Panc1 (cell line): ENCODE measurements at regions not wholly inside any gene's neighbourhood (a gene's known extent, or its start where the extent isn't known, plus 50 kb on each side); places are given as distances from the start of the nearest gene placed in this dataset.

ENCODE experiments used
- ATAC-seq: fragments of 200-7000 bp; cut with Tn5 transposase; 2 replicates; pipeline ENCODE4 v1.9.1; 2020; ENCODE audit warnings: mild to moderate bottlenecking, moderate library complexity
- BruUV-seq: library from RNA; stranded (reverse); fragments of 400-500 nt; replicated peaks from 2 replicates; lab custom pipeline; 2021; lab: Mats Ljungman, UMichigan
- CTCF ChIA-PET: fragments of 300-600 bp; sonication (Branson Sonifier 250); formaldehyde crosslinking; loops from one replicate; lab custom pipeline; 2022; ENCODE audit warnings: antibody characterized with exemption; lab: Charles Lee
- POLR2A ChIA-PET: fragments of 300-600 bp; sonication (Branson Sonifier 250); formaldehyde crosslinking; loops from one replicate; lab custom pipeline; 2022; ENCODE audit warnings: antibody characterized with exemption; lab: Charles Lee
- DNase-seq: peaks from one replicate; pipeline ENCODE4 v3.0.0-alpha.2; 2010; ENCODE audit warnings: low read depth, low spot score
- H3K27ac ChIP-seq: 2 replicates; pipeline ENCODE4 v1.5.1; 2011; ENCODE audit warnings: mild to moderate bottlenecking, low read length, inconsistent platforms
- H3K27me3 ChIP-seq: fragments of 200-500 bp; sonication (Bioruptor generic); 2 replicates; pipeline ENCODE4 v1.6.0; 2014; ENCODE audit warnings: low read length, inconsistent platforms; ENCODE audit not compliant: control insufficient read depth, insufficient read depth
- H3K36me3 ChIP-seq: fragments of 200-500 bp; sonication (Bioruptor generic); 2 replicates; pipeline ENCODE4 v1.5.1; 2014; ENCODE audit warnings: inconsistent platforms, mild to moderate bottlenecking, low read length, moderate library complexity; ENCODE audit not compliant: control insufficient read depth, insufficient read depth
- H3K4me1 ChIP-seq: 2 replicates; pipeline ENCODE4 v1.5.1; 2011; ENCODE audit warnings: inconsistent platforms, mild to moderate bottlenecking, low read length, moderate library complexity; ENCODE audit not compliant: control insufficient read depth, insufficient read depth
- H3K4me3 ChIP-seq, 2 experiments: 2 replicates each; pipeline ENCODE4 v1.5.1; 2011 to 2012; ENCODE audit warnings: low read depth in 2 of 2, low read length in 2 of 2, mild to moderate bottlenecking in 2 of 2, inconsistent platforms in 1 of 2, moderate library complexity in 1 of 2
- H3K9me3 ChIP-seq: fragments of 200-500 bp; sonication (Bioruptor generic); 2 replicates; pipeline ENCODE4 v1.5.1; 2014; ENCODE audit warnings: low read depth, mild to moderate bottlenecking, inconsistent platforms, low read length, moderate library complexity; ENCODE audit not compliant: control insufficient read depth, insufficient read depth
- POLR2AphosphoS5 ChIP-seq: IDR thresholded peaks from 2 replicates; pipeline ENCODE4 v1.6.1; 2012; ENCODE audit warnings: mild to moderate bottlenecking, low read depth, low read length, moderate library complexity
- SIN3A ChIP-seq: IDR thresholded peaks from 2 replicates; pipeline ENCODE4 v1.6.1; 2012; ENCODE audit warnings: low read depth, mild to moderate bottlenecking, low read length, moderate library complexity, borderline replicate concordance; ENCODE audit not compliant: insufficient read depth
- TCF7L2 ChIP-seq: IDR thresholded peaks from 2 replicates; pipeline ENCODE4 v1.6.1; 2011; ENCODE audit warnings: mild to moderate bottlenecking, low read depth, low read length, inconsistent platforms
- in situ Hi-C: cut with HindIII; loops from 2 replicates; pipeline ENCODE4 v1.10.0; 2016; ENCODE audit warnings: low sequenced_read_pairs, low pct_unique_long_range_greater_than_20kb
- intact Hi-C: fragments of 100-400 bp; cut with micrococcal nuclease; formaldehyde crosslinking; loops from one replicate; pipeline ENCODE4 v1.10.0; 2022; ENCODE audit not compliant: unreplicated experiment
- TF ChIP-seq, protein P1 (sequence below): fragments of 450-650 bp; IDR thresholded peaks from 2 replicates; pipeline ENCODE4 v1.5.1; 2017; ENCODE audit warnings: mild to moderate bottlenecking
- TF ChIP-seq, protein P2 (sequence below), 2 experiments: IDR thresholded peaks; 2 replicates each; pipeline ENCODE4 v1.6.1; 2011 to 2012; ENCODE audit warnings: low read depth in 2 of 2, control low read depth in 1 of 2, low read length in 1 of 2, mild to moderate bottlenecking in 1 of 2, moderate library complexity in 1 of 2; ENCODE audit not compliant: insufficient read depth in 1 of 2

DNA sequence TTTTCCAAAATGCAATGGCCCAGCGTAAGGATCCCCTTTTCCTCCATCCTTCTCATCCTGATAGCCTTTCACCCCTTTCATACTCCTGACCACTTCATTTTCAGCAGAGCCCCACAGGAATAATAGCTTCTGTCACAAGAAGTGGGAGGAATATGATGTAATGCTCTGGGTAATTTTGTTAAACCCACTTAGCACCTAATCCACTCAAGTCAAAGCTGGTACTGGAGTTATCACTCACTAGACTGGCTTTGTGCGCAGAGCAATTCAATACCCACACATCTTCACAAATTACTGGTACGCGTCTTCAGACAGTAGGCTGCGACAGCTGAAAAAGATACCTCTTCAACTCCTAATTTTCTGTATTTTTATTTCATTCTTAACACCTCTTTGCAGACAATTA, 2232.8 kb upstream of the WWC1 start:
- H3K27me3 ChIP-seq: no peaks in the 10 kb centered on the region
- no TSS peak for BruUV-seq
- H3K27ac ChIP-seq: no peak overlapping the region
- no peaks in the 10 kb centered on the region for H3K4me1 ChIP-seq
- in situ Hi-C loops: no loop called here
- ChIA-PET CTCF (interaction anchor here (0.8 kb wide), 1 partner anchor 149 kb away, joined by 4 read pairs; no protein-coding TSS in a partner anchor), POLR2A (no interaction called here)
- H3K9me3 ChIP-seq: no peaks in the 10 kb centered on the region
- no peak overlapping the region for H3K4me3 ChIP-seq
- H3K36me3 ChIP-seq: no peaks in the 10 kb centered on the region
- ATAC-seq (no peak), DNase-seq (no peak)
- TF ChIP-seq, protein P1, sequence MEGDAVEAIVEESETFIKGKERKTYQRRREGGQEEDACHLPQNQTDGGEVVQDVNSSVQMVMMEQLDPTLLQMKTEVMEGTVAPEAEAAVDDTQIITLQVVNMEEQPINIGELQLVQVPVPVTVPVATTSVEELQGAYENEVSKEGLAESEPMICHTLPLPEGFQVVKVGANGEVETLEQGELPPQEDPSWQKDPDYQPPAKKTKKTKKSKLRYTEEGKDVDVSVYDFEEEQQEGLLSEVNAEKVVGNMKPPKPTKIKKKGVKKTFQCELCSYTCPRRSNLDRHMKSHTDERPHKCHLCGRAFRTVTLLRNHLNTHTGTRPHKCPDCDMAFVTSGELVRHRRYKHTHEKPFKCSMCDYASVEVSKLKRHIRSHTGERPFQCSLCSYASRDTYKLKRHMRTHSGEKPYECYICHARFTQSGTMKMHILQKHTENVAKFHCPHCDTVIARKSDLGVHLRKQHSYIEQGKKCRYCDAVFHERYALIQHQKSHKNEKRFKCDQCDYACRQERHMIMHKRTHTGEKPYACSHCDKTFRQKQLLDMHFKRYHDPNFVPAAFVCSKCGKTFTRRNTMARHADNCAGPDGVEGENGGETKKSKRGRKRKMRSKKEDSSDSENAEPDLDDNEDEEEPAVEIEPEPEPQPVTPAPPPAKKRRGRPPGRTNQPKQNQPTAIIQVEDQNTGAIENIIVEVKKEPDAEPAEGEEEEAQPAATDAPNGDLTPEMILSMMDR: no peak
- TF ChIP-seq, protein P2, sequence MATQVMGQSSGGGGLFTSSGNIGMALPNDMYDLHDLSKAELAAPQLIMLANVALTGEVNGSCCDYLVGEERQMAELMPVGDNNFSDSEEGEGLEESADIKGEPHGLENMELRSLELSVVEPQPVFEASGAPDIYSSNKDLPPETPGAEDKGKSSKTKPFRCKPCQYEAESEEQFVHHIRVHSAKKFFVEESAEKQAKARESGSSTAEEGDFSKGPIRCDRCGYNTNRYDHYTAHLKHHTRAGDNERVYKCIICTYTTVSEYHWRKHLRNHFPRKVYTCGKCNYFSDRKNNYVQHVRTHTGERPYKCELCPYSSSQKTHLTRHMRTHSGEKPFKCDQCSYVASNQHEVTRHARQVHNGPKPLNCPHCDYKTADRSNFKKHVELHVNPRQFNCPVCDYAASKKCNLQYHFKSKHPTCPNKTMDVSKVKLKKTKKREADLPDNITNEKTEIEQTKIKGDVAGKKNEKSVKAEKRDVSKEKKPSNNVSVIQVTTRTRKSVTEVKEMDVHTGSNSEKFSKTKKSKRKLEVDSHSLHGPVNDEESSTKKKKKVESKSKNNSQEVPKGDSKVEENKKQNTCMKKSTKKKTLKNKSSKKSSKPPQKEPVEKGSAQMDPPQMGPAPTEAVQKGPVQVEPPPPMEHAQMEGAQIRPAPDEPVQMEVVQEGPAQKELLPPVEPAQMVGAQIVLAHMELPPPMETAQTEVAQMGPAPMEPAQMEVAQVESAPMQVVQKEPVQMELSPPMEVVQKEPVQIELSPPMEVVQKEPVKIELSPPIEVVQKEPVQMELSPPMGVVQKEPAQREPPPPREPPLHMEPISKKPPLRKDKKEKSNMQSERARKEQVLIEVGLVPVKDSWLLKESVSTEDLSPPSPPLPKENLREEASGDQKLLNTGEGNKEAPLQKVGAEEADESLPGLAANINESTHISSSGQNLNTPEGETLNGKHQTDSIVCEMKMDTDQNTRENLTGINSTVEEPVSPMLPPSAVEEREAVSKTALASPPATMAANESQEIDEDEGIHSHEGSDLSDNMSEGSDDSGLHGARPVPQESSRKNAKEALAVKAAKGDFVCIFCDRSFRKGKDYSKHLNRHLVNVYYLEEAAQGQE (IDR thresholded peaks at IDR 0.05; ENCODE audit: insufficient read depth in 1 of 2, low read depth in 2 of 2, low read length in 1 of 2): no peak
- no peak for TF ChIP-seq POLR2AphosphoS5
- no peak for TF ChIP-seq SIN3A
- no peak for TF ChIP-seq TCF7L2
- intact Hi-C loops: no loop called here

DNA sequence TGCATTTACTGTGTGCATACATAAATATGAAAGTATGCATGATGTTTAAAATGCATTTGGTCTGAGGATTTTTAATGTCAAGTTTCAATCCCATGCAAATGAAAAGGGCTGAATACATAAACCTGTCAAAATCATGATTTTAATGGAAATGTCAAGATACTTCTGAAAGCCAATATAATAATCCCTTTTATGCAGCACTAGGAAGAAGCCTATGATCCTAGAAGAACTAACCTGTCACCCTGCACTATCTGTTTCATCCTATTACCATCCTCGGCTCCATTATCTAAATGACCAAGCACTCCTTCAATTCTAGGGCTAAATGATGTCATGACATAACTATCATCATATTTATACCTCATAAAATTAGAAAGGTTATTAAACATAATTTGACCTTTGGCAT, 2229.4 kb upstream of the WWC1 start:
- intact Hi-C loops (no loop called here), in situ Hi-C loops (no loop called here)
- Histone ChIP-seq H3K27me3 (no peaks in the 10 kb centered on the region), H3K36me3 (no peaks in the 10 kb centered on the region), H3K4me3 (no peak overlapping the region), H3K4me1 (no peaks in the 10 kb centered on the region), H3K27ac (no peak overlapping the region), H3K9me3 (no peaks in the 10 kb centered on the region)
- ATAC-seq (no peak), DNase-seq (no peak)
- ChIA-PET POLR2A (no interaction called here), CTCF (no interaction called here)
- no peak for TF ChIP-seq SIN3A
- TF ChIP-seq, protein P1: no peak
- no peak for TF ChIP-seq TCF7L2
- TF ChIP-seq POLR2AphosphoS5: no peak
- TF ChIP-seq, protein P2 (IDR thresholded peaks at IDR 0.05; ENCODE audit: insufficient read depth in 1 of 2, low read depth in 2 of 2, low read length in 1 of 2): no peak
- BruUV-seq: no TSS peak
